Fibroblast of mammary gland (primary cell): ENCODE measurements at regions not wholly inside any gene's neighbourhood (a gene's known extent, or its start where the extent isn't known, plus 50 kb on each side); places are given as distances from the start of the nearest gene placed in this dataset.

ENCODE experiments used
- DNase-seq: peaks from one replicate; pipeline ENCODE4 v3.0.0-alpha.2; 2010; ENCODE audit warnings: low read depth
- H3K4me3 ChIP-seq: 2 replicates; pipeline ENCODE4 v1.5.1; 2011; ENCODE audit warnings: low read depth, mild to moderate bottlenecking, low read length, moderate library complexity; ENCODE audit not compliant: control insufficient read depth
- TF ChIP-seq, protein P1 (sequence below): conservative IDR thresholded peaks from 2 replicates; pipeline ENCODE4 v1.5.1; 2011; ENCODE audit warnings: low read depth, low read length, inconsistent platforms; ENCODE audit not compliant: control insufficient read depth, insufficient read depth

DNA sequence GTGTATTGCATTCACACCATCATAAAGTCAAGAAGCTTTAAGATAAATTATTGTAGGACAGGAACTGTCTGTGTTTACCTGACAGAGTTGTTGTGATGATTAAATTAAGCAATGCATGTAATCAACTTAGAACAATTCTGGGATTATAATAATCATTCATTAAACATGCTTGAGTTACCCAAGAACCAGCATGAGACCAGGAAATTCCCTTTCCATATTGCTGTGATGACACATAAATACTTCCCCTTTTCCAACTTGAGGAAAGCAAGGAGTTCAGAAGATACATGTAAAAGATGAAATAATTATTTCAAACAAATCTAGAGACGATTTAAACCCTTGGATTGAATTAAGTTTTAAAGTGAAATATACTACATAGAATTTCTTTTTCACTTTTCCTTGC is 404.4 kb downstream of the GJA1 start:
- TF ChIP-seq, protein P1, sequence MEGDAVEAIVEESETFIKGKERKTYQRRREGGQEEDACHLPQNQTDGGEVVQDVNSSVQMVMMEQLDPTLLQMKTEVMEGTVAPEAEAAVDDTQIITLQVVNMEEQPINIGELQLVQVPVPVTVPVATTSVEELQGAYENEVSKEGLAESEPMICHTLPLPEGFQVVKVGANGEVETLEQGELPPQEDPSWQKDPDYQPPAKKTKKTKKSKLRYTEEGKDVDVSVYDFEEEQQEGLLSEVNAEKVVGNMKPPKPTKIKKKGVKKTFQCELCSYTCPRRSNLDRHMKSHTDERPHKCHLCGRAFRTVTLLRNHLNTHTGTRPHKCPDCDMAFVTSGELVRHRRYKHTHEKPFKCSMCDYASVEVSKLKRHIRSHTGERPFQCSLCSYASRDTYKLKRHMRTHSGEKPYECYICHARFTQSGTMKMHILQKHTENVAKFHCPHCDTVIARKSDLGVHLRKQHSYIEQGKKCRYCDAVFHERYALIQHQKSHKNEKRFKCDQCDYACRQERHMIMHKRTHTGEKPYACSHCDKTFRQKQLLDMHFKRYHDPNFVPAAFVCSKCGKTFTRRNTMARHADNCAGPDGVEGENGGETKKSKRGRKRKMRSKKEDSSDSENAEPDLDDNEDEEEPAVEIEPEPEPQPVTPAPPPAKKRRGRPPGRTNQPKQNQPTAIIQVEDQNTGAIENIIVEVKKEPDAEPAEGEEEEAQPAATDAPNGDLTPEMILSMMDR: no peak
- DNase-seq: no peak
- H3K4me3 ChIP-seq: no peak overlapping the region

- no peak for DNase-seq
- no peak overlapping the region for H3K4me3 ChIP-seq
- TF ChIP-seq, protein P1: no peak
Measured at GRCh38 chr6:121844898-121845297, 409.5 kb downstream of the GJA1 start.

GRCh38 chr6:121847806-121848522 is 412.5 kb downstream of the GJA1 start:
- no peak overlapping the region for H3K4me3 ChIP-seq
- DNase-seq: no peak
- TF ChIP-seq, protein P1: no peak

GRCh38 chr6:121848523-121849255 is 413.2 kb downstream of the GJA1 start:
- TF ChIP-seq, protein P1: no peak
- no peak overlapping the region for H3K4me3 ChIP-seq

GRCh38 chr6:121849477-121849876 is 414.0 kb downstream of the GJA1 start:
- DNase-seq: peak; percentile 79
- TF ChIP-seq, protein P1: peak; percentile 95
- H3K4me3 ChIP-seq: no peak overlapping the region

More at GRCh38 chr6:121848523-121849255, 413.2 kb downstream of the GJA1 start:
- DNase-seq: no peak

DNA sequence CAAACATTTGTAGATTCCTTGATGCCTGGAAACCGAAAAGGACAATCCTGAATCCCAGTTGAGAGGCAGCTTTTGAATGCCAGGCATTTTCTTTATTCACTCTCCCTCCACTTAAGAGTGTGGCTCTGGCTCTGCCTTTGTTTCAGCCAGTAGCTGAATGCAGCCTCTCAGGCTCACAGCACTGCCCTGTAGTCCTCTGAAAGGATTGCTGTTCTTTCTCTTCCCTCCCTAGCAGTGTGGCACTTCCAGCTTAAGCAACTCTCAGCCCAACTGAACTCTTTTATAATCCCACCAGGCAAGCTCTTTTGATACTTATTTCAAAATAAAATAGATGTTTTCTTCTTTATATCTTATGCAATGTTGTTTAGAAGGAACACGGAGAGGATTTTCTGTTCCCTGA is 415.6 kb downstream of the GJA1 start:
- DNase-seq: no peak
- no peak overlapping the region for H3K4me3 ChIP-seq
- TF ChIP-seq, protein P1: no peak

DNA sequence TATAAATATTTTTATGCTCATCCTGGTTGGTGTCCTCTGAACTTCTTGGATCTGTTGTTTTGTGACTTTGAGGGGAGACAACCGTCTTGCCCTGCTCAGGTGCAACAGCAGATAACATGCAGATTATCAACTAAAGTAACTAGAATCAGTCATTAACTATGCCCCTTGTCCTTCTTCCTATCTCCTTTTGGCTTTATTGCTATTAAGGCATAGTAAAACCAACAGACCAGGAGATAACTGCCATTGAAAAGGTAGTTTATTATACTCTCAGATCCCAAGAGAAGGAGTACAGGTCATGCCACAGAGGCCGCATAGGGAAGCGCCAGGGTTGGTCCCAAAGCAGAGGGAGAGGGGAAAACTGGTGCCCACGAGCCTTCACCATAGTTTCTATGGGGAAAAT is 418.2 kb downstream of the GJA1 start:
- no peak overlapping the region for H3K4me3 ChIP-seq
- TF ChIP-seq, protein P1: no peak
- no peak for DNase-seq
